GM12875 (cell line): ENCODE measurements at regions not wholly inside any gene's neighbourhood (a gene's known extent, or its start where the extent isn't known, plus 50 kb on each side); places are given as distances from the start of the nearest gene placed in this dataset.

Source experiments
- H3K4me3 ChIP-seq: one replicate; pipeline ENCODE4 v1.5.1; 2011; ENCODE audit warnings: low read depth, low read length, control low read depth
- CTCF ChIP-seq: IDR thresholded peaks from 2 replicates; pipeline ENCODE4 v1.5.1; 2011; ENCODE audit warnings: low read depth, mild to moderate bottlenecking, control low read depth, inconsistent platforms, low read length, moderate library complexity, borderline replicate concordance; ENCODE audit not compliant: insufficient read depth

- no peak overlapping the region for H3K4me3 ChIP-seq
- TF ChIP-seq CTCF, result no peak
These were observed 130.7 kb upstream of the PRMT6 start for GRCh38 chr1:106925750-106926149.

DNA sequence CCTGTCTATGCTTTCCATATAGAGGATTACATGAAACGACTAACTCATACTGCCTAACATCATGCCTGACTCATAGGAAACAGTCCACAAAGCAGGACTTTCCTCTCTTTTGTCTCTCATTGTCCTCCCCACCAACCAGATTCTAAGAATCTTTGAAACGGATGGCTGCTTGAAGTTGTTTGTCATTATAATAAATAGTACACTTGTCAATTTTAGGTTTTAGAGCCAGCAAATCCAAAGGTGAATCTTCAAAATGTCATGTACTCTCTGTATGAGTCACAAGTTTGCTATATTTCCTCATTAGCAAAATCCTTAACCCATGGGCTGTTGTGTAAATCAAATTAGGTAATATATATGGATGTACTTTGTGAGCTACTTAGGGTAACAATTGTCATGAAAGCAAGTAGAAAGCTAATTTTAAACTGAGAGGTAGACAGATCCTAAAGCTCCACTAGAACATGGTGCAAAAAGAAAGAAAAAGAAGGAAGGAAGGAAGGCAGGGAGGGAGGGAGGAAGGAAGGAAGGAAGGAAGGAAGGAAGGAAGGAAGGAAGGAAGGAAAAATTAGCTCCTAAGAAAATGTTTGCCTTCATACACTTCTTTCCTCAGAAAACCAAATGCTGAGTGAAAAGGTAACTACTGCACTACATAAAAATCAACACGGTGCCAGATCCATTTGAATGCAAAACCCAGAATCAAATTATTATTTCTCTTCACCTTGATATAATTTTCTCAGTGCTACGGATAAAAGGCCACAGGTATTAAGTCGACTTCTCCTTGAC is 129.5 kb upstream of the PRMT6 start:
- no peak overlapping the region for H3K4me3 ChIP-seq
- TF ChIP-seq CTCF, result no peak

DNA sequence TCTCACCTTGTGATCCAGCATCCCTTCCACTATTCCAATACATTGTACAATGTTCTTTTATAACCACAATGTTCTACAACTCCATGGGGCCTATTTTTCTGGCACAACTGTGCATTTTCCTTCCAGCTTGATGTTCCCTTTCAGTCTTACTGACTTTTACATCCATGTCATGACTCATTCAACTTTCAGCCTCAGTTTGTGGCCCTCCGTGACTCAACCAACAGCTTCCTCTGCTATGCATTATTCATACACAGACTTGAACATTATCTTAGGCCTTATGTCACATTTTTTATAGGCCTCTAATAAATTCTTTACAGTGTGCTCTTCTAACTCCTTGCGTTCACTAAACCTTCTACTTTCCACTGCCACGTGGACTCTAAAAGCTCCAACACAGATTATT is 119.4 kb upstream of the PRMT6 start:
- no peak for TF ChIP-seq CTCF
- no peak overlapping the region for H3K4me3 ChIP-seq

DNA sequence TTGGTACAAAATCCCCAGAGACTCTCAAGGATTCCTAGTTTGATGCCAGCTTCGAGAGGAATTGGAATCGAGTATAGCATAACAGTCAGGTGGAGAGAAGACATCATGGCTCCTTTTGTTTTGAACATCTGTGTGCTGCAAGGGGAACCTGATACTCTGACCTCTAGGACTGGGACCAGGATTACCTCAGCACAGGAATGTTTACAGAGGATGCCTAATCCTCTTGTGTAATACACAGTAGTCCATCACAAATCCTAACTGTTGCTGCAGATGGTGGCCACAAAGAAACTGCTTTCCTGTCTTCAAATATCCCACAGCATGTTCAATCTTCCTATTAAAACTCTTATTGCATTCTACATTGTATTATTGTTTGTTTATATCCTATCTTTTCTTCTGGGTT is 111.8 kb upstream of the PRMT6 start:
- no peak for TF ChIP-seq CTCF
- no peak overlapping the region for H3K4me3 ChIP-seq

- no peak overlapping the region for H3K4me3 ChIP-seq
- no peak for TF ChIP-seq CTCF
These were observed 103.7 kb upstream of the PRMT6 start for GRCh38 chr1:106952776-106953175.

- TF ChIP-seq CTCF, result no peak
- H3K4me3 ChIP-seq, result no peak overlapping the region
These were observed 101.7 kb upstream of the PRMT6 start for GRCh38 chr1:106954661-106955229.

DNA sequence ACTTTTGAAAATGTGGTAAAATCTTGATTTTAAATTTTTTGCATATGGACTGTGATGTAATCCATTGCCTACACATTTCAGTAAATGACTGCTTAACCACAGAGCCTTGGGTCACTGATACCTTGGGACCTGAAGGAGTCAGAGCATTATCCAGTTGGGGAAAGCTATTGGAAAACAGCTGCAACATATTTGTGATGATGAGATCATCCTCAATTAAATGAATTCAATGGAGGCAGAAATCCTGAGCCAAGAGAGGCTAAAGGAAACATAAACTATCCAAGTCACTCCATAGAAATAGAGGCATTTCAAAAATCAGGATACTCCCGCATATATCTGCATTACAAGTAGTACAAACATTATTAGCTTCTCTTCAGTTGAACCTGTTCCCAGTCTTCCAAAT is 99.8 kb upstream of the PRMT6 start:
- no peak for TF ChIP-seq CTCF
- no peak overlapping the region for H3K4me3 ChIP-seq
